NB4 (cell line): ENCODE measurements at regions not wholly inside any gene's neighbourhood (a gene's known extent, or its start where the extent isn't known, plus 50 kb on each side); places are given as distances from the start of the nearest gene placed in this dataset.
"Not testable (repeated sequence)": the region's sequence is repeated elsewhere in the genome, so short reads cannot be mapped to it uniquely, and the experiment has no call there.

Experiments
- CTCF ChIP-seq: IDR thresholded peaks from one replicate; pipeline ENCODE4 v1.5.1; 2012; ENCODE audit warnings: low read depth, low read length
- POLR2A ChIP-seq: IDR thresholded peaks from 2 replicates; pipeline ENCODE4 v1.6.1; 2011; ENCODE audit warnings: mild to moderate bottlenecking; ENCODE audit not compliant: insufficient read length; ENCODE audit errors: extremely low read depth
- TF ChIP-seq, protein P1 (sequence below): IDR thresholded peaks from 2 replicates; pipeline ENCODE4 v1.6.1; 2011; ENCODE audit warnings: low read depth, low read length

- TF ChIP-seq CTCF, POLR2A: not testable (repeated sequence)
- TF ChIP-seq, protein P1, sequence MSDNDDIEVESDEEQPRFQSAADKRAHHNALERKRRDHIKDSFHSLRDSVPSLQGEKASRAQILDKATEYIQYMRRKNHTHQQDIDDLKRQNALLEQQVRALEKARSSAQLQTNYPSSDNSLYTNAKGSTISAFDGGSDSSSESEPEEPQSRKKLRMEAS = not testable (repeated sequence)
Measured at GRCh38 chr5:118570276-118570675, 418.1 kb downstream of the DTWD2 start.
